Mononuclear cell (primary cell): ENCODE measurements at regions not wholly inside any gene's neighbourhood (a gene's known extent, or its start where the extent isn't known, plus 50 kb on each side); places are given as distances from the start of the nearest gene placed in this dataset.

Experiments used
- H3K27me3 ChIP-seq: 2 replicates; pipeline ENCODE4 v1.6.0; 2011; ENCODE audit warnings: low read length, control low read depth; ENCODE audit not compliant: insufficient read depth
- H3K4me1 ChIP-seq: 2 replicates; pipeline ENCODE4 v1.5.1; 2011; ENCODE audit warnings: mild to moderate bottlenecking, low read length, control low read depth; ENCODE audit not compliant: insufficient read depth
- H3K4me3 ChIP-seq: 2 replicates; pipeline ENCODE4 v1.5.1; 2011; ENCODE audit warnings: mild to moderate bottlenecking, low read length, moderate library complexity
- H3K9me3 ChIP-seq: 2 replicates; pipeline ENCODE4 v1.5.1; 2011; ENCODE audit warnings: low read depth, mild to moderate bottlenecking, control low read depth, low read length

GRCh38 chr9:109830545-109830944, 50.5 kb downstream of the PALM2AKAP2 start:
- H3K27me3 ChIP-seq = no peaks in the 10 kb centered on the region
- H3K9me3 ChIP-seq = no peaks in the 10 kb centered on the region
- no peak overlapping the region for H3K4me3 ChIP-seq
- H3K4me1 ChIP-seq = no peaks in the 10 kb centered on the region

- H3K4me1 ChIP-seq = no peaks in the 10 kb centered on the region
- no peaks in the 10 kb centered on the region for H3K27me3 ChIP-seq
- no peaks in the 10 kb centered on the region for H3K9me3 ChIP-seq
- H3K4me3 ChIP-seq = no peak overlapping the region
Observed at GRCh38 chr9:109831998-109832658, 52.1 kb downstream of the PALM2AKAP2 start.

- no peaks in the 10 kb centered on the region for H3K9me3 ChIP-seq
- no peak overlapping the region for H3K4me3 ChIP-seq
Observed at GRCh38 chr9:109834855-109835254, 54.9 kb downstream of the PALM2AKAP2 start.

GRCh38 chr9:109843641-109844040, 63.6 kb downstream of the PALM2AKAP2 start:
- no peak overlapping the region for H3K4me3 ChIP-seq

More at GRCh38 chr9:109834855-109835254, 54.9 kb downstream of the PALM2AKAP2 start:
- H3K27me3 ChIP-seq = no peaks in the 10 kb centered on the region
- no peaks in the 10 kb centered on the region for H3K4me1 ChIP-seq

GRCh38 chr9:109845226-109845625, 65.2 kb downstream of the PALM2AKAP2 start:
- Histone ChIP-seq H3K27me3 (no peaks in the 10 kb centered on the region), H3K4me1 (no peaks in the 10 kb centered on the region), H3K9me3 (no peaks in the 10 kb centered on the region), H3K4me3 (no peak overlapping the region)

More at GRCh38 chr9:109843641-109844040, 63.6 kb downstream of the PALM2AKAP2 start:
- no peaks in the 10 kb centered on the region for H3K9me3 ChIP-seq
- H3K27me3 ChIP-seq = no peaks in the 10 kb centered on the region
- no peaks in the 10 kb centered on the region for H3K4me1 ChIP-seq

- no peaks in the 10 kb centered on the region for H3K4me1 ChIP-seq
- no peaks in the 10 kb centered on the region for H3K27me3 ChIP-seq
- H3K9me3 ChIP-seq = no peaks in the 10 kb centered on the region
Observed at GRCh38 chr9:109846776-109847175, 66.8 kb downstream of the PALM2AKAP2 start.

GRCh38 chr9:109852556-109852955, 72.6 kb downstream of the PALM2AKAP2 start:
- no peaks in the 10 kb centered on the region for H3K4me1 ChIP-seq
- H3K9me3 ChIP-seq = no peaks in the 10 kb centered on the region
- no peak overlapping the region for H3K4me3 ChIP-seq
- peaks cover 4% of the 10 kb centered on the region for H3K27me3 ChIP-seq

More at GRCh38 chr9:109846776-109847175, 66.8 kb downstream of the PALM2AKAP2 start:
- no peak overlapping the region for H3K4me3 ChIP-seq

GRCh38 chr9:109855540-109855939, 75.5 kb downstream of the PALM2AKAP2 start:
- H3K4me1 ChIP-seq = no peaks in the 10 kb centered on the region
- H3K27me3 ChIP-seq = peaks cover 6% of the 10 kb centered on the region
- no peak overlapping the region for H3K4me3 ChIP-seq
- H3K9me3 ChIP-seq = no peaks in the 10 kb centered on the region

GRCh38 chr9:109856785-109857184, 76.8 kb downstream of the PALM2AKAP2 start:
- Histone ChIP-seq H3K4me1 (no peaks in the 10 kb centered on the region), H3K27me3 (peaks cover 6% of the 10 kb centered on the region), H3K9me3 (no peaks in the 10 kb centered on the region), H3K4me3 (no peak overlapping the region)

GRCh38 chr9:109857336-109857735, 77.3 kb downstream of the PALM2AKAP2 start:
- H3K9me3 ChIP-seq = no peaks in the 10 kb centered on the region
- H3K4me1 ChIP-seq = no peaks in the 10 kb centered on the region
- H3K27me3 ChIP-seq = peaks cover 6% of the 10 kb centered on the region
- no peak overlapping the region for H3K4me3 ChIP-seq

- Histone ChIP-seq H3K27me3 (peaks cover 5% of the 10 kb centered on the region), H3K9me3 (no peaks in the 10 kb centered on the region), H3K4me3 (no peak overlapping the region), H3K4me1 (no peaks in the 10 kb centered on the region)
Observed at GRCh38 chr9:109859447-109859846, 79.4 kb downstream of the PALM2AKAP2 start.

GRCh38 chr9:109860521-109860920, 80.5 kb downstream of the PALM2AKAP2 start:
- Histone ChIP-seq H3K4me1 (no peaks in the 10 kb centered on the region), H3K9me3 (no peaks in the 10 kb centered on the region), H3K27me3 (peaks cover 5% of the 10 kb centered on the region), H3K4me3 (no peak overlapping the region)

GRCh38 chr9:109861499-109861898, 81.5 kb downstream of the PALM2AKAP2 start:
- H3K4me3 ChIP-seq = no peak overlapping the region
- H3K27me3 ChIP-seq = peaks cover 5% of the 10 kb centered on the region
- no peaks in the 10 kb centered on the region for H3K9me3 ChIP-seq
- H3K4me1 ChIP-seq = no peaks in the 10 kb centered on the region

GRCh38 chr9:109861918-109862317, 81.9 kb downstream of the PALM2AKAP2 start:
- no peaks in the 10 kb centered on the region for H3K4me1 ChIP-seq
- no peaks in the 10 kb centered on the region for H3K9me3 ChIP-seq
- no peak overlapping the region for H3K4me3 ChIP-seq
- peaks cover 5% of the 10 kb centered on the region for H3K27me3 ChIP-seq

- peaks cover 5% of the 10 kb centered on the region for H3K27me3 ChIP-seq
- no peaks in the 10 kb centered on the region for H3K4me1 ChIP-seq
- no peak overlapping the region for H3K4me3 ChIP-seq
- H3K9me3 ChIP-seq = no peaks in the 10 kb centered on the region
Observed at GRCh38 chr9:109862452-109862851, 82.5 kb downstream of the PALM2AKAP2 start.

- Histone ChIP-seq H3K9me3 (no peaks in the 10 kb centered on the region), H3K4me1 (no peaks in the 10 kb centered on the region), H3K27me3 (peaks cover 5% of the 10 kb centered on the region), H3K4me3 (no peak overlapping the region)
Observed at GRCh38 chr9:109863961-109864360, 84.0 kb downstream of the PALM2AKAP2 start.
